VCaP (cell line): ENCODE measurements at regions not wholly inside any gene's neighbourhood (a gene's known extent, or its start where the extent isn't known, plus 50 kb on each side); places are given as distances from the start of the nearest gene placed in this dataset.
"Not testable (repeated sequence)": the region's sequence is repeated elsewhere in the genome, so short reads cannot be mapped to it uniquely, and the experiment has no call there.

ENCODE experiments used
- H3K27ac ChIP-seq: fragments of 450-650 bp; 2 replicates; pipeline ENCODE4 v1.5.1; 2017
- TF ChIP-seq, protein P1 (sequence below): fragments of 450-650 bp; conservative IDR thresholded peaks from 2 replicates; pipeline ENCODE4 v1.5.1; 2017; ENCODE audit warnings: mild to moderate bottlenecking, moderate library complexity

DNA sequence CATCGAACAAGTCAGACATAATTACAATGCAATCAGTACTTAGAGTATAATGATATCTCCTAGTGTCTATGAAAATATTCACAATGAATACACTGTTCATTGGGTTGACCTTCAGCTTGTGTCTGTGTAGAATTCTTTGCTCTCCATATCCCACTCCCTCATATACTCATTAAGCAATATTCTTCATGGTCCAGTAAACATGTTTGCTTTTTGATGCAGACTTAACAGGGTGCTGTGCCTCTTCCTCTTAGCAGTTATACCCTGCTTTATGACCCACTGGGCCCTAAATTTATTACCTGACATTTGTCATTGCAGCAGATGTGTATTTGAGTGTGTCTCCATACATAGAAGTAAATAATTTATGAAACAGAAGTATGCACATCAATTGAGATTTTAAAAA, 352.5 kb upstream of the CCDC179 start:
- peak overlapping the region; percentile 43 for H3K27ac ChIP-seq
- TF ChIP-seq, protein P1, sequence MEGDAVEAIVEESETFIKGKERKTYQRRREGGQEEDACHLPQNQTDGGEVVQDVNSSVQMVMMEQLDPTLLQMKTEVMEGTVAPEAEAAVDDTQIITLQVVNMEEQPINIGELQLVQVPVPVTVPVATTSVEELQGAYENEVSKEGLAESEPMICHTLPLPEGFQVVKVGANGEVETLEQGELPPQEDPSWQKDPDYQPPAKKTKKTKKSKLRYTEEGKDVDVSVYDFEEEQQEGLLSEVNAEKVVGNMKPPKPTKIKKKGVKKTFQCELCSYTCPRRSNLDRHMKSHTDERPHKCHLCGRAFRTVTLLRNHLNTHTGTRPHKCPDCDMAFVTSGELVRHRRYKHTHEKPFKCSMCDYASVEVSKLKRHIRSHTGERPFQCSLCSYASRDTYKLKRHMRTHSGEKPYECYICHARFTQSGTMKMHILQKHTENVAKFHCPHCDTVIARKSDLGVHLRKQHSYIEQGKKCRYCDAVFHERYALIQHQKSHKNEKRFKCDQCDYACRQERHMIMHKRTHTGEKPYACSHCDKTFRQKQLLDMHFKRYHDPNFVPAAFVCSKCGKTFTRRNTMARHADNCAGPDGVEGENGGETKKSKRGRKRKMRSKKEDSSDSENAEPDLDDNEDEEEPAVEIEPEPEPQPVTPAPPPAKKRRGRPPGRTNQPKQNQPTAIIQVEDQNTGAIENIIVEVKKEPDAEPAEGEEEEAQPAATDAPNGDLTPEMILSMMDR: no peak

DNA sequence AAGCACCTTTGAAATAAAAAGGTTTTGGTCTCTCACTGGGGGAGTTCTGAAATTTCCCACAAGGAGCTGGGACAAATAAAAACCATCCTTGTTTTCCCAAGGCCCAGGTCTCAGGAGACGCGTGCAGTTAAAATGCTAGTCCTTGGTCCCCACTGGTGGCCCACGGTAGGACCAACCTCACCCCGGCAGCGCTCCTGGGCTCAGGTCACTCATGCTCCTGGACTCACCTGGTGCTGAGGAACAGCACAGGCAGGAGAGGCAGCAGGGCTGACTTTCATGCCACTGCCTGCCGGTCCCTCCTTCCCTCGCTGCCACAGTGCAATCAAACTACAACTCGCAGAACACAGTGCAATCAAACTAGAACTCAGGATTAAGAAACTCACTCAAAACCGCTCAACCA, 356.8 kb upstream of the CCDC179 start:
- TF ChIP-seq, protein P1: no peak
- no peak overlapping the region for H3K27ac ChIP-seq

DNA sequence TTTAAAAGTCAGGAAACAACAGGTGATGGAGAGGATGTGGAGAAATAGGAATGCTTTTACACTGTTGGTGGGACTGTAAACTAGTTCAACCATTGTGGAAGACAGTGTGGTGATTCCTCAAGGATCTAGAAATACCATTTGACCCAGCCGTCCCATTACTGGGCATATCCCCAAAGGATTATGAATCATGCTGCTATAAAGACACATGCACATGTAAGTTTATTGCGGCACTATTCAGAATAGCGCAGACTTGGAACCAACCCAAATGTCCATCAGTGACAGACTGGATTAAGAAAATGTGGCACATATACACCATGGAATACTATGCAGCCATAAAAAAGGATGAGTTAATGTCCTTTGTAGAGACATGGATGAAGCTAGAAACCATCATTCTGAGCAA, 359.8 kb upstream of the CCDC179 start:
- H3K27ac ChIP-seq: not testable (repeated sequence)

DNA sequence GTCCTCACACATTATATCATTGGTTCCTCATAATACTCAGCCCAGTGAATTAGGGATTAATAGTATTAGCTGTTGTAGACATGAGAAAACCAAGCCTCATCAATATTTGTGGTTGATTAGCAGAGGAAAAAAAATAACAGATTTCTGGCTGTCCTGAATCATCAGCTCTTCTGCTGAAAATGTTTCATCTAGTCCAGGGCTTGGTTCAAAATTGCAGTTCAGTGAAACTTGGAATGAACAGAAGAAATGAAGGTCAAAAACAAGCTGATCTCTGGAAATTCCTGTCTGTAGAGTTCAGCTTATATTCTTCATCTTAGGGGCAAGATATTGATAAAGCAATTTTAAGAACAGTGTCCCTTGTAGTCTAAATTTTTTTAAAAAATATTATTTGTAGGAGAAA, 361.1 kb upstream of the CCDC179 start:
- H3K27ac ChIP-seq: peak overlapping the region; percentile 38
- TF ChIP-seq, protein P1: no peak

GRCh38 chr11:23226331-23227077, 366.2 kb upstream of the CCDC179 start:
- TF ChIP-seq, protein P1: no peak

DNA sequence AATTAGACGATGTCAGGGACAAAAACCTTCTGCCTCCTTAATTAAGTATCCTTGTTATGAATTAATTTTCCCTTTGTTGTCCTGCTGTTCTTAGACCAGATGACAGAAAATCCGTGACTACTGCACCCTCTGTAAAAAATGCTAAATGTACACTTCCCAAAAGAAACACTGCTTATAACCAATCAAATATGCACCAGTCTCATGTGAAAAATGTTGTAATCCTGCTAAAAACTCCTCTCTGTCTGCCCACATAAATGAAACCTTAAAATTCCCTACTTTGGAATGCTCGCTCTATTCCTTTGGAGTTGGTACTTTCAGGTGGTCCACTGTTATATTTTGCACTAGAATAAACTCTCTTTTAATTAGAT, 366.8 kb upstream of the CCDC179 start:
- 0 out of 2 replicates have a peak overlapping the region, but pooled peaks have one; percentile 1 for H3K27ac ChIP-seq
- TF ChIP-seq, protein P1: no peak

More at GRCh38 chr11:23226331-23227077, 366.2 kb upstream of the CCDC179 start:
- H3K27ac ChIP-seq: 0 out of 2 replicates have a peak overlapping the region, but pooled peaks have one; percentile 1

- TF ChIP-seq, protein P1: no peak
- no peak overlapping the region for H3K27ac ChIP-seq
Measured at GRCh38 chr11:23232652-23233051, 372.4 kb upstream of the CCDC179 start.

GRCh38 chr11:23233075-23233474, 372.8 kb upstream of the CCDC179 start:
- TF ChIP-seq, protein P1: no peak
- H3K27ac ChIP-seq: no peak overlapping the region
